K562 (cell line): ENCODE measurements at regions not wholly inside any gene's neighbourhood (a gene's known extent, or its start where the extent isn't known, plus 50 kb on each side); places are given as distances from the start of the nearest gene placed in this dataset.

Source experiments
- MTA3 ChIP-seq: fragments of 450-650 bp; formaldehyde crosslinking; IDR thresholded peaks from 2 replicates; pipeline ENCODE4 v1.6.1; 2017; ENCODE audit warnings: mild to moderate bottlenecking, borderline replicate concordance
- SMARCB1 ChIP-seq: IDR thresholded peaks from 2 replicates; pipeline ENCODE4 v1.6.1; 2011; ENCODE audit warnings: improper control_type of control experiment, low read depth; ENCODE audit not compliant: insufficient read length
- ZNF778 ChIP-seq: fragments of 450-650 bp; formaldehyde crosslinking; IDR thresholded peaks from 2 replicates; pipeline ENCODE4 v1.4.0; 2020; ENCODE audit warnings: mild to moderate bottlenecking, moderate library complexity
- TF ChIP-seq, protein P1 (sequence below), 2 experiments: fragments of 450-650 bp in 1 of 2; sonication (generic) in 1 of 2; formaldehyde crosslinking in 1 of 2; IDR thresholded peaks; 2 replicates each; pipeline versions ENCODE4 v1.7.1 to v1.9.0; 2016 to 2022; ENCODE audit warnings: inconsistent platforms in 1 of 2, mild to moderate bottlenecking in 1 of 2, missing genetic modification reagents in 1 of 2

DNA sequence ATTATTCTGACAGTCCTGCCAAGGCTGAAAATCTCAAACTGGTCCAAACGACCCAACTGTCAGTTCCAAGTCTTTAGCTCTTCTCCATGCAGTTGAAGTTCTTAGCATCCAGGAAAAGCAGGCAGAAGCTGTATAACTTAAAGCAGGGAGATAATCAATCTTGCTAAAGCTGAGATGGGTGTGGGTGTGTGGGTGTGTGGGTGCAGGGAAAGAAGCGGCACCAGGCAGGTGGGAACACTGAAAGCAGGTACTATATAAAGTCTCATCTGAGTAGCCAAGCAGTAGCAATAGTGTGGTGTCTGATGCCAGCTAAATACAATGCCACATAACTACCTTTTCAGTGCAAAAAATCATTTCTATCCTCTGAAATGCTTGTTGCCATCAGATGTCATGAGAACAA lies 69.7 kb upstream of the EGFL6 start (continued):
- TF ChIP-seq, protein P1, sequence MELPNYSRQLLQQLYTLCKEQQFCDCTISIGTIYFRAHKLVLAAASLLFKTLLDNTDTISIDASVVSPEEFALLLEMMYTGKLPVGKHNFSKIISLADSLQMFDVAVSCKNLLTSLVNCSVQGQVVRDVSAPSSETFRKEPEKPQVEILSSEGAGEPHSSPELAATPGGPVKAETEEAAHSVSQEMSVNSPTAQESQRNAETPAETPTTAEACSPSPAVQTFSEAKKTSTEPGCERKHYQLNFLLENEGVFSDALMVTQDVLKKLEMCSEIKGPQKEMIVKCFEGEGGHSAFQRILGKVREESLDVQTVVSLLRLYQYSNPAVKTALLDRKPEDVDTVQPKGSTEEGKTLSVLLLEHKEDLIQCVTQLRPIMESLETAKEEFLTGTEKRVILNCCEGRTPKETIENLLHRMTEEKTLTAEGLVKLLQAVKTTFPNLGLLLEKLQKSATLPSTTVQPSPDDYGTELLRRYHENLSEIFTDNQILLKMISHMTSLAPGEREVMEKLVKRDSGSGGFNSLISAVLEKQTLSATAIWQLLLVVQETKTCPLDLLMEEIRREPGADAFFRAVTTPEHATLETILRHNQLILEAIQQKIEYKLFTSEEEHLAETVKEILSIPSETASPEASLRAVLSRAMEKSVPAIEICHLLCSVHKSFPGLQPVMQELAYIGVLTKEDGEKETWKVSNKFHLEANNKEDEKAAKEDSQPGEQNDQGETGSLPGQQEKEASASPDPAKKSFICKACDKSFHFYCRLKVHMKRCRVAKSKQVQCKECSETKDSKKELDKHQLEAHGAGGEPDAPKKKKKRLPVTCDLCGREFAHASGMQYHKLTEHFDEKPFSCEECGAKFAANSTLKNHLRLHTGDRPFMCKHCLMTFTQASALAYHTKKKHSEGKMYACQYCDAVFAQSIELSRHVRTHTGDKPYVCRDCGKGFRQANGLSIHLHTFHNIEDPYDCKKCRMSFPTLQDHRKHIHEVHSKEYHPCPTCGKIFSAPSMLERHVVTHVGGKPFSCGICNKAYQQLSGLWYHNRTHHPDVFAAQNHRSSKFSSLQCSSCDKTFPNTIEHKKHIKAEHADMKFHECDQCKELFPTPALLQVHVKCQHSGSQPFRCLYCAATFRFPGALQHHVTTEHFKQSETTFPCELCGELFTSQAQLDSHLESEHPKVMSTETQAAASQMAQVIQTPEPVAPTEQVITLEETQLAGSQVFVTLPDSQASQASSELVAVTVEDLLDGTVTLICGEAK (IDR thresholded peaks at IDR 0.05), result no peak
- TF ChIP-seq, protein P1 (CRISPR knock-in tag; IDR thresholded peaks at IDR 0.05), result no peak
- TF ChIP-seq MTA3, result no peak
- TF ChIP-seq SMARCB1, result no peak
- no peak for TF ChIP-seq ZNF778 (CRISPR knock-in tag)
